ENCODE measurements at regions not wholly inside any gene's neighbourhood (a gene's known extent, or its start where the extent isn't known, plus 50 kb on each side); places are given as distances from the start of the nearest gene placed in this dataset.

DNA sequence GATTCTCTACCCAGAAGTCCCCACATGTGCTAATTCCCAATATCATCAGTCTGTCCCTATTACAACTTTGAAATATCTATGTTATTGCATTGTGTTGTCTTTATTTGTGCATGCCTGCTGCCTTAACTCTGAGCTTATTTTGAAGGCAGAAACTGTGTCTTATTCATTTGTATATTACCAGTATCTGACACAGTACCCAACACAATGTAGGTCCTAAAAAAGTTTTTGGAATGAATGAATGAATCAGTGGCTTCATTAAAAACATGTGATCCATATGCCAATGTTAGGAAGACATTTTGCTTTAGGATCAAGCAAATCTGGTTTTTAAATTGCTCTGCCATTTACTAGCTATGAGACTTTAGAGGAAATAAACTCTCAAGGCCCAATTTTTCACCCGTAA, 420.4 kb downstream of the CBLN4 start:
- TF ChIP-seq CTCF (IDR thresholded peaks at IDR 0.05) (no peak), POLR2A (IDR thresholded peaks at IDR 0.05) (no peak), EP300 (IDR thresholded peaks at IDR 0.05) (no peak)
